Stromal cell of bone marrow (primary cell): ENCODE measurements at regions not wholly inside any gene's neighbourhood (a gene's known extent, or its start where the extent isn't known, plus 50 kb on each side); places are given as distances from the start of the nearest gene placed in this dataset.
"Not testable (repeated sequence)": the region's sequence is repeated elsewhere in the genome, so short reads cannot be mapped to it uniquely, and the experiment has no call there.

Source experiments
- DNase-seq: peaks from one replicate; pipeline ENCODE4 v3.0.0-alpha.2; 2012; ENCODE audit warnings: low read depth

- not testable (repeated sequence) for DNase-seq
Measured at GRCh38 chr2:87349006-87349405, 327.4 kb upstream of the PLGLB1 start.

- not testable (repeated sequence) for DNase-seq
Measured at GRCh38 chr2:87352178-87352934, 330.7 kb upstream of the PLGLB1 start.

GRCh38 chr2:87353408-87353807, 331.8 kb upstream of the PLGLB1 start:
- not testable (repeated sequence) for DNase-seq

- DNase-seq = not testable (repeated sequence)
Measured at GRCh38 chr2:87354102-87354501, 332.5 kb upstream of the PLGLB1 start.

GRCh38 chr2:87360250-87360649, 338.6 kb upstream of the PLGLB1 start:
- not testable (repeated sequence) for DNase-seq

GRCh38 chr2:87360927-87361326, 339.3 kb upstream of the PLGLB1 start:
- DNase-seq = not testable (repeated sequence)

- not testable (repeated sequence) for DNase-seq
Measured at GRCh38 chr2:87361805-87362204, 340.2 kb upstream of the PLGLB1 start.

- DNase-seq = not testable (repeated sequence)
Measured at GRCh38 chr2:87364379-87364778, 342.7 kb upstream of the PLGLB1 start.

GRCh38 chr2:87365038-87365437, 343.4 kb upstream of the PLGLB1 start:
- DNase-seq = not testable (repeated sequence)

GRCh38 chr2:87386063-87386560, 361.8 kb upstream of the PLGLB2 start:
- DNase-seq = not testable (repeated sequence)

GRCh38 chr2:87395784-87396183, 352.1 kb upstream of the PLGLB2 start:
- DNase-seq = not testable (repeated sequence)

GRCh38 chr2:87396551-87397265, 351.2 kb upstream of the PLGLB2 start:
- DNase-seq = not testable (repeated sequence)

- DNase-seq = not testable (repeated sequence)
Measured at GRCh38 chr2:87397276-87398065, 350.4 kb upstream of the PLGLB2 start.

- DNase-seq = not testable (repeated sequence)
Measured at GRCh38 chr2:87398567-87399305, 349.2 kb upstream of the PLGLB2 start.

- no peak for DNase-seq
Measured at GRCh38 chr2:87401726-87402345, 346.1 kb upstream of the PLGLB2 start.

GRCh38 chr2:87403893-87404175, 344.1 kb upstream of the PLGLB2 start:
- no peak for DNase-seq

- DNase-seq = not testable (repeated sequence)
Measured at GRCh38 chr2:87404411-87405255, 343.3 kb upstream of the PLGLB2 start.

GRCh38 chr2:87405531-87406216, 342.2 kb upstream of the PLGLB2 start:
- DNase-seq = not testable (repeated sequence)

- DNase-seq = not testable (repeated sequence)
Measured at GRCh38 chr2:87406406-87407175, 341.3 kb upstream of the PLGLB2 start.
